ENCODE measurements at regions not wholly inside any gene's neighbourhood (a gene's known extent, or its start where the extent isn't known, plus 50 kb on each side); places are given as distances from the start of the nearest gene placed in this dataset.
"Not testable (repeated sequence)": the region's sequence is repeated elsewhere in the genome, so short reads cannot be mapped to it uniquely, and the experiment has no call there.

DNA sequence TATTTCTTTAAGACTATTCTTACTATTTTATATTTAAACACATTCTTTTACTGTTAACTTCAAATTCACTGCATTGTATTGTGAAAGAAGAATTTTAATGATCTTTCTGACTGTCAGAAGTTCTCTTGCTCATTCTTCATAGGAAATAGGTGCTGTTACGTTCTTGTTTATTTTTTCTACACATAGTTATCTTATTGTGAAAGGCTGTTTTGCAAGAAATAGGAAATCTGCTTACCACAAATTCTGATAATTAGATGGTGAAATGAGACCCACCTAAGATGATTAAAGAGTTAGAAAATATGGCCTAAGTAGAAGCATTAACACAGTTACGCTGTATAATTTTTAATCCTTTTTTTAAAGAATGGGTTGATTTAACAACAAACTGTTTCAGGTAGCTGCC is 316.1 kb upstream of the ZFP42 start:
- TF ChIP-seq, protein P1, sequence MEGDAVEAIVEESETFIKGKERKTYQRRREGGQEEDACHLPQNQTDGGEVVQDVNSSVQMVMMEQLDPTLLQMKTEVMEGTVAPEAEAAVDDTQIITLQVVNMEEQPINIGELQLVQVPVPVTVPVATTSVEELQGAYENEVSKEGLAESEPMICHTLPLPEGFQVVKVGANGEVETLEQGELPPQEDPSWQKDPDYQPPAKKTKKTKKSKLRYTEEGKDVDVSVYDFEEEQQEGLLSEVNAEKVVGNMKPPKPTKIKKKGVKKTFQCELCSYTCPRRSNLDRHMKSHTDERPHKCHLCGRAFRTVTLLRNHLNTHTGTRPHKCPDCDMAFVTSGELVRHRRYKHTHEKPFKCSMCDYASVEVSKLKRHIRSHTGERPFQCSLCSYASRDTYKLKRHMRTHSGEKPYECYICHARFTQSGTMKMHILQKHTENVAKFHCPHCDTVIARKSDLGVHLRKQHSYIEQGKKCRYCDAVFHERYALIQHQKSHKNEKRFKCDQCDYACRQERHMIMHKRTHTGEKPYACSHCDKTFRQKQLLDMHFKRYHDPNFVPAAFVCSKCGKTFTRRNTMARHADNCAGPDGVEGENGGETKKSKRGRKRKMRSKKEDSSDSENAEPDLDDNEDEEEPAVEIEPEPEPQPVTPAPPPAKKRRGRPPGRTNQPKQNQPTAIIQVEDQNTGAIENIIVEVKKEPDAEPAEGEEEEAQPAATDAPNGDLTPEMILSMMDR (IDR thresholded peaks at IDR 0.05; ENCODE audit: extremely low read depth, insufficient read depth, missing control alignments): no peak
- in situ Hi-C loops (cut with MboI; ENCODE audit: low pct_unique_long_range_greater_than_20kb, low sequenced_read_pairs, unreplicated experiment): no loop called here
- no peak for DNase-seq (ENCODE audit: low spot score)

DNA sequence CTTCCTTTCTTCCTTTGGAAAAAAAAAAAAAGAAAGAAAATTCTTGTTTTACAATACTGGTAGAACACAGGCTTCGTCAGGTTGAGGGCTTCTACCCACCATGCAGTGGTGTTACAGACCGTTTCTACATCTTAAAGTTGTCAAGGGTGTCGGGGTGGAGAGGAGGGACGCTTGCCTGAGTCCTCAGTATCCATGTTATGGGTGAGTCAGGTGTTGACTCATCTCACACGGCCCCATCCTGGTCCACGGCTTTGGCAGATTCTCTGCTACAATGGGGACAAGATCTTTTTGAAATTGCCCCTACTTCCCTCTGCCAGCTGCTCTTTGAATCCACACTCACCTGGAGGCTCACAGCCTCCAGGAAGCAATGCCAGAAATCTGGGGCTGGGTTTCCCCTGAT is 310.3 kb upstream of the ZFP42 start:
- in situ Hi-C loops (cut with MboI; ENCODE audit: low pct_unique_long_range_greater_than_20kb, low sequenced_read_pairs, unreplicated experiment): no loop called here
- TF ChIP-seq, protein P1 (IDR thresholded peaks at IDR 0.05; ENCODE audit: extremely low read depth, insufficient read depth, missing control alignments): no peak
- DNase-seq (ENCODE audit: low spot score): no peak

- no peak for DNase-seq (ENCODE audit: low spot score)
- in situ Hi-C loops (cut with MboI; ENCODE audit: low pct_unique_long_range_greater_than_20kb, low sequenced_read_pairs, unreplicated experiment): no loop called here
These were observed 307.9 kb upstream of the ZFP42 start for GRCh38 chr4:187687697-187688096.

DNA sequence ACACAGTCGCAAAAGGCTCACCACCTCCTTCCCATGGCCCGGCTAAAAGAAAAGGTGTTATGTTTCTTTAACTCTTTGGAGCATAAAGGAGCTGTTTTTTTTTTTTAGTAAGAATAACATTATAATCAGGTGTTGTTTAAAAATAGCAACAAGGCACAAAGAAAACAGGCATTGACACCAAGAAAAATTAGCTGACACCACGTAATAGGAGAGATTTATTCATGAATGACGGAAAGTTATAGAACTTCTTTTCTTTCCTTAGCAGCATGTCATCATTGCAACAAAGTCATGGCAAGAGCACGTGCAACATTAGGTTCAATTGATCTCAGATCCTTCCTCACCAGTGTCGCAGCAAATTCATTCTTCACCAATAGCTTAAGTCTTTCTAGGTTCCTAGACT is 302.9 kb upstream of the ZFP42 start:
- no peak for DNase-seq (ENCODE audit: low spot score)
- in situ Hi-C loops (cut with MboI; ENCODE audit: low pct_unique_long_range_greater_than_20kb, low sequenced_read_pairs, unreplicated experiment): no loop called here
- TF ChIP-seq, protein P1 (IDR thresholded peaks at IDR 0.05; ENCODE audit: extremely low read depth, insufficient read depth, missing control alignments): no peak

More at GRCh38 chr4:187687697-187688096, 307.9 kb upstream of the ZFP42 start:
- TF ChIP-seq, protein P1 (IDR thresholded peaks at IDR 0.05; ENCODE audit: extremely low read depth, insufficient read depth, missing control alignments): no peak

DNA sequence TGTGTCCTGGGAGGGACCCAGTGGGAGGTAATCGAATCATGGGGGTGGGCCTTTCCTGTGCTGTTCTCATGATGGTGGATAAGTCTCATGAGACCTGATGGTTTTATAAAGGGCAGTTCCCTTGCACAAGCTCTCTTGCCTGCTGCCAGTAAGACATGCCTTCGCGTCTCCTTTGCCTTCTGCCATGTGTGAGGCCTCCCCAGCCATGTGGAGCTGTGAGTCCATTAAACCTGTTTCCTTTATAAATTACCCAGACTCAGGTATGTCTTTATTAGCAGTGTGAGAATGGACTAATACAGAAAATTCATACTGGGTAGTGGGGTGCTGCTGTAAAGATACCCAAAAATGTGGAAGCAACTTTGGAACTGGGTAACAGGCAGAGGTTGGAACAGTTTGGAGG is 300.0 kb upstream of the ZFP42 start:
- DNase-seq (ENCODE audit: low spot score); in situ Hi-C loops (cut with MboI; ENCODE audit: low pct_unique_long_range_greater_than_20kb, low sequenced_read_pairs, unreplicated experiment): not testable (repeated sequence)

DNA sequence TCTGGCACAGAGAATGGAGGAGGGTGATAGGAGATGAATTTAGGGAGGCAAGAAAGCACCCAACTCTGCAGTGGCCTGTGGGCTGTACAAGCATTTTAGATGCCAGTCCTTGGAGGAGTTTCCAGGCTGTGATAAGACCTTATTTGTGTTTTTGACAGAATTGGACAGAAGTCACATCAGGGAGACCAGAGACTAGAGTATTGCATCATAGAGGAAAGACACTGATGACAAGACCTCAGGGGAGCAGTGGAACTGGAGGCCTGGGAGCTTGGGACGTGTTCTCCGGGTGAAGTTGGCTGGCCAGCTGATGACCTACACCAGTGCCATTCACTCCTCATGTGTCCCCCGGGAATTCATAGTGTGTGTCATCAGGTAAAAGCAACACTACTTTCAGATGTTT is 284.0 kb upstream of the ZFP42 start:
- no peak for DNase-seq (ENCODE audit: low spot score)
- TF ChIP-seq, protein P1 (IDR thresholded peaks at IDR 0.05; ENCODE audit: extremely low read depth, insufficient read depth, missing control alignments): no peak
- in situ Hi-C loops (cut with MboI; ENCODE audit: low pct_unique_long_range_greater_than_20kb, low sequenced_read_pairs, unreplicated experiment): no loop called here

DNA sequence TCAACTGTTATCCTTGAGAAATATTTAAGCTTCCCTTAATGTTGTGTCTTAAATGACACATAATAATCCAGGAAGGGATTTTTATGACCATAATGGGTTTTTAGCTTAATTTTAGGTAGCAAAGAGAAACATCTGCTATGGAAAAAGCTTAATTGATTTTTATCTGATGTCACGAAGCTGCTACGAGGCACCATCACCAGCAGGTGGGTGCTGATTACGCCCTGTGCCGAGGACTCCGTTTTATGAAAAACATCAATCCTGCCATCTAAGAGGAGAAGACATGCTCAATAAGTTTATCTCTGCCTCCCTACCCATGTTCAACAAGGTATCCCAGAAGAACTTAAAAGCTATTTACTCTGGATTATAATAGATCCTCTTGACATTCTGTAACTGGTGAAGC is 280.6 kb upstream of the ZFP42 start:
- in situ Hi-C loops (cut with MboI; ENCODE audit: low pct_unique_long_range_greater_than_20kb, low sequenced_read_pairs, unreplicated experiment): no loop called here
- DNase-seq (ENCODE audit: low spot score): no peak
- TF ChIP-seq, protein P1 (IDR thresholded peaks at IDR 0.05; ENCODE audit: extremely low read depth, insufficient read depth, missing control alignments): no peak

Measured in GM13977 (cell line).